BLaER1 (cell line): ENCODE measurements at regions not wholly inside any gene's neighbourhood (a gene's known extent, or its start where the extent isn't known, plus 50 kb on each side); places are given as distances from the start of the nearest gene placed in this dataset.
A peak's percentile ranks its signal among the peaks of the same experiment; 100 is the strongest.

ENCODE experiments used
- H3K27ac ChIP-seq: shearing (Covaris generic); formaldehyde crosslinking; 2 replicates; pipeline ENCODE4 v1.8.1; 2022
- H3K27me3 ChIP-seq: shearing (Covaris generic); formaldehyde crosslinking; 2 replicates; pipeline ENCODE4 v1.8.1; 2022
- H3K36me3 ChIP-seq: shearing (Covaris generic); formaldehyde crosslinking; 2 replicates; pipeline ENCODE4 v1.8.1; 2022
- H3K4me1 ChIP-seq: shearing (Covaris generic); formaldehyde crosslinking; 2 replicates; pipeline ENCODE4 v1.8.1; 2022
- H3K4me2 ChIP-seq: shearing (Covaris generic); formaldehyde crosslinking; 2 replicates; pipeline ENCODE4 v1.8.1; 2022
- H3K4me3 ChIP-seq: shearing (Covaris generic); formaldehyde crosslinking; 2 replicates; pipeline ENCODE4 v1.8.1; 2022
- H3K9ac ChIP-seq: shearing (Covaris generic); formaldehyde crosslinking; 2 replicates; pipeline ENCODE4 v1.8.1; 2022
- H3K9me3 ChIP-seq: shearing (Covaris generic); formaldehyde crosslinking; 2 replicates; pipeline ENCODE4 v1.8.1; 2022
- H4K20me1 ChIP-seq: shearing (Covaris generic); formaldehyde crosslinking; 2 replicates; pipeline ENCODE4 v1.8.1; 2022
- Cebpa-rat ChIP-seq: shearing (Covaris generic); IDR thresholded peaks from 2 replicates; pipeline ENCODE4 v1.8.1; 2022

DNA sequence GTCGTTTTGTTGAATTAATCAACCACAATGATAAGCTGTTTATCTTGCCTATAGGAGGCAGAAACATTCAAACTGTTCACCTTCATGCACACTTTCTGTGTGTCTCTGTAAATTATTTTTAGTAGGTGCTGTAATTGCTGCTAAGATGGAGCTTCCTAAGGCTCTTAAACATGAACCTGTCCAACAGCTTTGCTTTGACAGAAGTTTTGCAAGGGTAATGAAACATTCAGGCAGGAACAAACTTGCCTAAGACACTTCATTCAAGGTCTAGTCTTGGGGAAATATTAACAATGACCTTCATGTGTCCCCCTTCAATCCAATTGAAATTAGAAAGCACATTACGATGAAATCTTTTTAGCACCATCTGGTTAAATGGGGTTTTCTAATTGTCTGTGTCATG, 156.1 kb downstream of the DIPK2A start:
- Histone ChIP-seq H3K4me2 (no peak overlapping the region), H3K4me3 (no peak overlapping the region), H3K9ac (no peak overlapping the region), H3K36me3 (no peaks in the 10 kb centered on the region), H3K9me3 (no peaks in the 10 kb centered on the region), H3K4me1 (no peaks in the 10 kb centered on the region), H3K27me3 (no peaks in the 10 kb centered on the region), H4K20me1 (no peaks in the 10 kb centered on the region), H3K27ac (no peak overlapping the region)
- no peak for TF ChIP-seq Cebpa-rat

GRCh38 chr3:144128108-144128892, 156.7 kb downstream of the DIPK2A start:
- H3K4me2 ChIP-seq = 0 out of 2 replicates have a peak overlapping the region, but pooled peaks have one; percentile 14
- H3K36me3 ChIP-seq = no peaks in the 10 kb centered on the region
- no peak overlapping the region for H3K9ac ChIP-seq

DNA sequence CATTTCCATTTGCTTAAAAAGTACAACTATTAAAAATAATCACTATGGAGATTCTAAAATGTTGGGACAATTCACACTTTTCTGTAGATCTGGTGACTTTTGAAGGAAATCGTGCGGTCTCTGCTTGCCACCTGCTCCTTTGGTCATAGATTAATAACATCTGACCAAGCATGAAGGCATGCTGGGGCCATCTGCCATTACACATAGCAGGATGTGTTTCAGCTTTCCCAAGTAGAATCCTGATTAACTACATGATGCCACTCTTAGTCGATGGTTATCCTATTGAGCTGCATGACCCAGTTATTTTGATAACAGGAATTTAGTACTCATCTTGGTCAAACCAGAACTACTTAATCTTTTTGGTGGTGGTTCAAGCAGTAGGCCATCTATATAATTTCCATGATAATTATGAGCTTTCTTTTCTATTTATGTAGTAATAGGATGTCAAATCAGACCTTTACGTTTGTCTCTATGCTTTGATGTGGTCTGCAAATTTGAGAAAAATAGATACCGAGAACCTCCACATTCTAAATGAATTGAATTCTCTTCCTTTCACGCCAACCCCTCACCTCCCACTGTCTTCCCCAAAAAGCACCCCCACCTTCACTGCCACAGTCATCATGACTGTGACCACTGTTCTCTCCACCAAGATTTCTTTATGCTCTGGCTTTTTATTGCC, 158.1 kb downstream of the DIPK2A start:
- no peak for TF ChIP-seq Cebpa-rat
- H3K36me3 ChIP-seq = no peaks in the 10 kb centered on the region
- H3K27ac ChIP-seq = no peak overlapping the region
- no peaks in the 10 kb centered on the region for H3K4me1 ChIP-seq
- no peak overlapping the region for H3K9ac ChIP-seq
- no peaks in the 10 kb centered on the region for H3K27me3 ChIP-seq
- H3K4me3 ChIP-seq = no peak overlapping the region
- H4K20me1 ChIP-seq = no peaks in the 10 kb centered on the region
- H3K9me3 ChIP-seq = no peaks in the 10 kb centered on the region
- H3K4me2 ChIP-seq = no peak overlapping the region

More at GRCh38 chr3:144128108-144128892, 156.7 kb downstream of the DIPK2A start:
- Histone ChIP-seq H3K27ac (no peak overlapping the region), H3K9me3 (no peaks in the 10 kb centered on the region), H3K4me3 (no peak overlapping the region), H3K27me3 (no peaks in the 10 kb centered on the region), H4K20me1 (no peaks in the 10 kb centered on the region), H3K4me1 (no peaks in the 10 kb centered on the region)
- TF ChIP-seq Cebpa-rat = no peak

DNA sequence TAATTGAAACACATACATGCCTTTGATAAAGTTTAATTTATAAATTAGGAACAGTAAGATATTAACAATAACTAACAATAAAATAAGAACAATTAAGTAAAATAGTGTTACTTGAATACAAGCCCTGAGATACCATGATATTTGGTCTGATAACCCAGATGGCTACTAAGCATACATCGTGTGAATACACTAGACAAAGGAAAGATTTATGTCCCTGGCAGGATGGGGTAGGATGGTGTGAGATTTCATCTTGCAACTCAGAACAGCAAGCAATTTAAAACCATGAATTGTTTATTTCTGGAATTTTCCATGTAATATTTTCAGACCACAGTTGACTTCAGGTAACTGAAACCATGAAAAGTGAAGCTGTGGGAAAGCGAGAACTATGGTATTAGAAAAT, 169.5 kb downstream of the DIPK2A start:
- Histone ChIP-seq H3K9ac (no peak overlapping the region), H3K9me3 (peaks cover 11% of the 10 kb centered on the region; the same call in 1 of the 2 replicates), H3K27me3 (no peaks in the 10 kb centered on the region), H4K20me1 (no peaks in the 10 kb centered on the region), H3K36me3 (no peaks in the 10 kb centered on the region), H3K27ac (no peak overlapping the region), H3K4me2 (no peak overlapping the region), H3K4me1 (no peaks in the 10 kb centered on the region), H3K4me3 (no peak overlapping the region)
- TF ChIP-seq Cebpa-rat = no peak

DNA sequence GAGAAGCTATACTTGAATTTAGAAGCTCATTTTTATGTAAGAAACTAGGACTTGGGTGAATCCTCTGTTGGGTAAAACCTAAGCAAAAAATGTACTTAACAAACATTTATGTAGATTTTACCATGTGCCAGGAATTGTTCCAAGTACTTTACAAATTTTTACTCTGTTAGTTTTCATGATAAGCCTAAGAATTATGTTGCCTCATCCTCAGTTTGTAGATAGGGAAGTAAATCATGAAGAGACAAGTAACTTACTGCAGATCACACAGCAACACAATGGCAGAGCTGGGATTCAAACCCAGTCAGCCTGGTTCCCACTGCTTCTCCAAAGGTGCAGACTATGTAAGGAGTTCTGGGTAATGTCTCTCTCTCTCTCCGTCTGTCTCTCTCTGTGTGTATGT, 169.9 kb downstream of the DIPK2A start:
- no peak overlapping the region for H3K9ac ChIP-seq
- H4K20me1 ChIP-seq = no peaks in the 10 kb centered on the region
- no peak overlapping the region for H3K27ac ChIP-seq
- H3K9me3 ChIP-seq = peaks cover 11% of the 10 kb centered on the region; the same call in 1 of the 2 replicates
- H3K4me1 ChIP-seq = no peaks in the 10 kb centered on the region
- H3K4me3 ChIP-seq = no peak overlapping the region
- H3K4me2 ChIP-seq = no peak overlapping the region
- no peaks in the 10 kb centered on the region for H3K27me3 ChIP-seq
- TF ChIP-seq Cebpa-rat = no peak
- no peaks in the 10 kb centered on the region for H3K36me3 ChIP-seq

DNA sequence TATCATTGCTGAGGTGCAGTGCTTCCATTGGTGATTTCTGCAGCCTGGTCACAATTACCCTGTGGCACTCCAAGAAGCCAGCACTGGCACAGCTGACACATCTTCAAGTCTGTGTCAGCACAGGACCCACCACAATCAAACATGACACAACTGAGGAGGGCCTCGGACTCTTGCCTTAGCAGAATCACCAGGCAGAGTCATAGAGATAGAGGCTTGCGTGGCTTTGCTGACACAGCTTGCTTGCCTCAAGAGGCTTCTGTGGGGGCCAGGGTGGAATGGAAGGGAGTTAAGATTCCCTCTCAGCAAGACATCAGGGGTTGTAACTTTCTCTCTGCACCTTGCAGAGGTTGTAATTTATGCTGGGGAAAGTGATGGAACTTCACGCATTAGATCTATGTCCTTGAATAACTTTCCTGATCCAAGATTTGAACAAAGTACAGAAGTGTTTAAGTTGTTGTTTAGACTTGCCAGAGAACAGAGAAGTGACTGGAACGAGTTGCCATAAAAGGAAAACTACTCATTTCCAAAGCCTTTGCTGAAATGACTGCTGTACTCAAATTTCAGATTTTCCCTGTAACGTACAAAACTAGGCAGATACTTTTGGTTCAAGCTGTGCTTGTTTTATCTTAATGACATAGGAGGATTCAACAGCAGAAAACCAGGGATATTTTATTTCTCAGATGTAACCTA, 170.7 kb downstream of the DIPK2A start:
- Histone ChIP-seq H3K27me3 (no peaks in the 10 kb centered on the region), H3K9me3 (peaks cover 8% of the 10 kb centered on the region; the same call in 1 of the 2 replicates), H3K4me3 (no peak overlapping the region), H3K9ac (no peak overlapping the region), H3K27ac (no peak overlapping the region), H4K20me1 (no peaks in the 10 kb centered on the region), H3K4me1 (no peaks in the 10 kb centered on the region), H3K4me2 (no peak overlapping the region), H3K36me3 (no peaks in the 10 kb centered on the region)
- TF ChIP-seq Cebpa-rat = no peak

DNA sequence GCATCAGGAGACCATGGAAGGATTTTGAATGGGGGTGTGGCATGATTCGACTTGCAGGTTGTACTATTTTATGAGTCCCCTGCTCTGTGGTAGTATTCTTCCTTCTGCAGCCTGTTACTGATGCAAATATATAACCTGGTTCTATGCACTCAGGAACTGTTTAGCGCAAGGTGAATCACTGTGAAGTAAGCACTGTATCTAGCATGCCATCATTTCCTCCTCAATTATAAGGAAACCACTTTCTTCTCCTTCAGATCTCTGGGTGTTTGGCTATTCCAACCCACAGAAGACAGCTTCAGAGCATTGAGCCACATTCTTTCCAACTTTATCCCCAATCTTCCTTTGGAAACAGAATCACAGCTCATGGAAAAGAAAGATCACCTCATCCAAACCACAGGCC, 176.7 kb downstream of the DIPK2A start:
- H4K20me1 ChIP-seq = no peaks in the 10 kb centered on the region
- no peaks in the 10 kb centered on the region for H3K9me3 ChIP-seq
- no peak overlapping the region for H3K27ac ChIP-seq
- no peaks in the 10 kb centered on the region for H3K36me3 ChIP-seq
- no peak overlapping the region for H3K9ac ChIP-seq
- no peaks in the 10 kb centered on the region for H3K4me1 ChIP-seq
- no peak overlapping the region for H3K4me2 ChIP-seq
- no peaks in the 10 kb centered on the region for H3K27me3 ChIP-seq
- no peak overlapping the region for H3K4me3 ChIP-seq
- no peak for TF ChIP-seq Cebpa-rat

DNA sequence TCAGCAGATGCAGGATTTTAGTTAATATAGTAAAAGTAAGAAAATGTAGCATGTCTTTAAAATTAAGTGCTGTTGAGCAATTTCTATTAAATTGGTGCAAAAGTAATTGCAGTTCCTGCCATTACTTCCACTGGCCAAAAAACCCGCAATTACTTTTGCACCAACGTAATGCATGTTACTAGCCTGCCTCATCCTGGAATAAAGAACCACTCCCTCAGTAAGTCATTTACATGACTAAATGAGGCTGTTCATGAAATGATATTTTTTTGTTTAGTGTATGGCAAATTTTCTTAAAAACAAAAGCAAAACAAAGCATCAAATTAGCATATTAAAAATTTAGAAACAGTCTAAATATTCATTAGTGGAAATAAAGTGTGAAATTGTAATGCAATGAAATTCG, 180.4 kb downstream of the DIPK2A start:
- Histone ChIP-seq H3K9ac (no peak overlapping the region), H3K4me3 (no peak overlapping the region)

DNA sequence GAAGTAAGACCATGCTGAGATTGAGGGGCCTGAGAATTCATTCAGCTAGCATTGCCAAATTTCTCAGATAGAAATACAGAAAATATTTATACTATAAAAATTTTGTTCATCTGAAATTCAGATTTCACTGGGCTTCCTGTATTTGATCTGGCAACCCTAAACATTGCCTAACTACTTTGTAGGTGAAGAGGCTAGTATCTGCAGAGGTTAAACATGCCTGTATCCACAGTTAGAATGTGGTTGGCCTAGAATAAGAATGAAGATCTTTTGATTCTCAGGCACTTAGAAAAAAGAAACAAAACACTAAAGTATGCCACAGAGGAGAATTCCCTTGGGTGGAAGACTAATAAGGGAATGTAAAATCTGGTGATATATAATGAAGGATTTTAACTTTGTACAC, 189.0 kb downstream of the DIPK2A start:
- Histone ChIP-seq H3K9me3 (no peaks in the 10 kb centered on the region), H3K4me3 (no peak overlapping the region), H3K27me3 (no peaks in the 10 kb centered on the region), H3K9ac (no peak overlapping the region), H3K36me3 (no peaks in the 10 kb centered on the region), H3K27ac (no peak overlapping the region), H4K20me1 (no peaks in the 10 kb centered on the region), H3K4me2 (no peak overlapping the region), H3K4me1 (no peaks in the 10 kb centered on the region)
- no peak for TF ChIP-seq Cebpa-rat

More for the DNA sequence above, 180.4 kb downstream of the DIPK2A start:
- Histone ChIP-seq H4K20me1 (no peaks in the 10 kb centered on the region), H3K36me3 (no peaks in the 10 kb centered on the region), H3K27me3 (no peaks in the 10 kb centered on the region), H3K4me1 (no peaks in the 10 kb centered on the region), H3K27ac (no peak overlapping the region), H3K9me3 (no peaks in the 10 kb centered on the region), H3K4me2 (no peak overlapping the region)
- TF ChIP-seq Cebpa-rat = no peak

GRCh38 chr3:144162042-144162441, 190.4 kb downstream of the DIPK2A start:
- no peak overlapping the region for H3K4me3 ChIP-seq
- no peaks in the 10 kb centered on the region for H3K4me1 ChIP-seq
- no peaks in the 10 kb centered on the region for H3K27me3 ChIP-seq
- H3K36me3 ChIP-seq = no peaks in the 10 kb centered on the region
- no peaks in the 10 kb centered on the region for H4K20me1 ChIP-seq
- no peak overlapping the region for H3K4me2 ChIP-seq
- TF ChIP-seq Cebpa-rat = no peak
- H3K9ac ChIP-seq = no peak overlapping the region
- no peaks in the 10 kb centered on the region for H3K9me3 ChIP-seq
- H3K27ac ChIP-seq = no peak overlapping the region
